GM23338 (cell line): ENCODE measurements at regions not wholly inside any gene's neighbourhood (a gene's known extent, or its start where the extent isn't known, plus 50 kb on each side); places are given as distances from the start of the nearest gene placed in this dataset.

Source experiments
- ATAC-seq: fragments of 200-7000 bp; cut with Tn5 transposase; 3 replicates; pipeline ENCODE4 v1.9.1; 2020
- DNase-seq: peaks from one replicate; pipeline ENCODE4 v3.0.0-alpha.2; 2015; ENCODE audit warnings: low spot score
- H2AFZ ChIP-seq: fragments of 200-600 bp; sonication (generic); 2 replicates; pipeline ENCODE4 v1.8.0; 2016; ENCODE audit warnings: antibody characterized with exemption, mild to moderate bottlenecking, moderate library complexity
- H3F3A ChIP-seq: fragments of 200-600 bp; sonication (generic); replicated peaks from 2 replicates; pipeline ENCODE4 v1.8.0; 2017; ENCODE audit warnings: antibody characterized with exemption, mixed run types, low read depth
- H3K27ac ChIP-seq: fragments of 200-600 bp; sonication (generic); 2 replicates; pipeline ENCODE4 v1.6.1; 2016; ENCODE audit warnings: low read depth
- H3K27me3 ChIP-seq: fragments of 200-600 bp; sonication (generic); 2 replicates; pipeline ENCODE4 v1.8.0; 2016; ENCODE audit warnings: mild to moderate bottlenecking, mixed run types, moderate library complexity; ENCODE audit not compliant: insufficient read depth
- H3K36me3 ChIP-seq: fragments of 200-600 bp; sonication (generic); 2 replicates; pipeline ENCODE4 v1.8.0; 2016; ENCODE audit warnings: mild to moderate bottlenecking; ENCODE audit not compliant: insufficient read depth
- H3K4me1 ChIP-seq: fragments of 200-600 bp; sonication (generic); 2 replicates; pipeline ENCODE4 v1.8.0; 2016; ENCODE audit warnings: mild to moderate bottlenecking, moderate library complexity; ENCODE audit not compliant: insufficient read depth
- H3K4me2 ChIP-seq: fragments of 200-600 bp; sonication (generic); 2 replicates; pipeline ENCODE4 v1.7.1; 2017; ENCODE audit warnings: mixed run types
- H3K4me3 ChIP-seq: fragments of 200-600 bp; sonication (generic); 2 replicates; pipeline ENCODE4 v1.6.1; 2016; ENCODE audit warnings: mixed run types
- H3K79me2 ChIP-seq: fragments of 200-600 bp; sonication (generic); replicated peaks from 2 replicates; pipeline ENCODE4 v1.8.0; 2017; ENCODE audit warnings: mild to moderate bottlenecking; ENCODE audit not compliant: insufficient read depth
- H3K9me2 ChIP-seq: fragments of 200-600 bp; sonication (generic); 2 replicates; pipeline ENCODE4 v1.8.0; 2017; ENCODE audit not compliant: insufficient read depth
- H4K20me1 ChIP-seq: fragments of 200-600 bp; sonication (generic); replicated peaks from 2 replicates; pipeline ENCODE4 v1.8.0; 2017; ENCODE audit warnings: mild to moderate bottlenecking; ENCODE audit not compliant: insufficient read depth
- H3K27ac Mint-ChIP-seq: 2 replicates; pipeline ENCODE4 v1.8.0; 2020; ENCODE audit warnings: inconsistent platforms, mild to moderate bottlenecking, moderate library complexity, mixed read lengths
- H3K27me3 Mint-ChIP-seq: 3 replicates; pipeline ENCODE4 v1.8.0; 2022; ENCODE audit warnings: low read depth, mild to moderate bottlenecking, moderate library complexity, mixed read lengths, inconsistent platforms; ENCODE audit not compliant: insufficient read depth, poor library complexity
- H3K36me3 Mint-ChIP-seq: 3 replicates; pipeline ENCODE4 v1.8.0; 2021; ENCODE audit warnings: low read depth, mild to moderate bottlenecking, inconsistent platforms, moderate library complexity, mixed read lengths
- H3K4me1 Mint-ChIP-seq: 3 replicates; pipeline ENCODE4 v1.8.0; 2020; ENCODE audit warnings: mild to moderate bottlenecking, inconsistent platforms, mixed read lengths
- H3K4me3 Mint-ChIP-seq: 3 replicates; pipeline ENCODE4 v1.8.0; 2021; ENCODE audit warnings: moderate library complexity, mild to moderate bottlenecking, inconsistent platforms, mixed read lengths
- H3K9me3 Mint-ChIP-seq: 3 replicates; pipeline ENCODE4 v1.8.0; 2020; ENCODE audit warnings: moderate library complexity, mild to moderate bottlenecking, inconsistent platforms, mixed read lengths
- CTCF ChIP-seq, 2 experiments: fragments of 200-600 bp in 1 of 2; sonication (generic) in 1 of 2; conservative IDR thresholded peaks; 2 replicates each; pipeline versions ENCODE4 v1.5.1 to v1.6.1; 2016 to 2017; ENCODE audit warnings: antibody characterized with exemption in 2 of 2, low read depth in 2 of 2, mild to moderate bottlenecking in 2 of 2, moderate library complexity in 1 of 2
- ETS1 ChIP-seq: IDR thresholded peaks from 2 replicates; pipeline ENCODE4 v1.6.1; 2016; ENCODE audit warnings: antibody characterized with exemption
- EZH2 ChIP-seq: fragments of 200-600 bp; sonication (generic); IDR thresholded peaks from one replicate; pipeline ENCODE4 v1.8.0; 2017; ENCODE audit warnings: antibody characterized with exemption, mild to moderate bottlenecking, low read depth; ENCODE audit not compliant: unreplicated experiment
- JUNB ChIP-seq: IDR thresholded peaks from one replicate; pipeline ENCODE4 v1.6.1; 2016; ENCODE audit warnings: antibody characterized with exemption; ENCODE audit not compliant: unreplicated experiment
- NANOG ChIP-seq: IDR thresholded peaks from 2 replicates; pipeline ENCODE4 v1.6.1; 2016; ENCODE audit warnings: antibody characterized with exemption, borderline replicate concordance
- POLR2AphosphoS5 ChIP-seq: IDR thresholded peaks from 2 replicates; pipeline ENCODE4 v1.6.1; 2016; ENCODE audit warnings: antibody characterized with exemption, low read depth
- ZNF462 ChIP-seq: fragments of 250-450 bp; sonication (Bioruptor Pico); IDR thresholded peaks from 2 replicates; pipeline ENCODE4 v1.5.0; 2020; ENCODE audit warnings: mild to moderate bottlenecking, moderate library complexity

GRCh38 chr2:241974851-241975592 is 105.5 kb downstream of the RTP5 start:
- Histone ChIP-seq H3K9me2 (no peaks in the 10 kb centered on the region; the same call in 1 of the 2 replicates), H3K4me2 (no peak overlapping the region), H3K27me3 (no peaks in the 10 kb centered on the region), H3K36me3 (no peaks in the 10 kb centered on the region), H3F3A (no peaks in the 10 kb centered on the region), H3K27ac (no peak overlapping the region), H3K4me1 (no peaks in the 10 kb centered on the region), H2AFZ (no peak overlapping the region), H3K4me3 (no peak overlapping the region), H3K79me2 (no peaks in the 10 kb centered on the region), H4K20me1 (no peaks in the 10 kb centered on the region)
- no peak overlapping the region for H3K4me3 Mint-ChIP-seq
- H3K4me1 Mint-ChIP-seq, result no peaks in the 10 kb centered on the region
- no peaks in the 10 kb centered on the region for H3K9me3 Mint-ChIP-seq
- H3K27ac Mint-ChIP-seq, result no peak overlapping the region
- no peak for ATAC-seq
- peaks cover 7% of the 10 kb centered on the region for H3K36me3 Mint-ChIP-seq
- DNase-seq, result no peak
- TF ChIP-seq JUNB, result no peak
- TF ChIP-seq NANOG, result no peak
- no peak for TF ChIP-seq POLR2AphosphoS5
- no peak for TF ChIP-seq CTCF (conservative IDR thresholded peaks at IDR 0.05; ENCODE audit: low read depth in 2 of 2)
- TF ChIP-seq ZNF462, result no peak
- no peak for TF ChIP-seq ETS1
- no peak for TF ChIP-seq EZH2
- H3K27me3 Mint-ChIP-seq, result peaks cover 2% of the 10 kb centered on the region
